NCI-H345 treated with DMSO at 0.1 percent for 48 hours (cell line): ENCODE measurements at regions not wholly inside any gene's neighbourhood (a gene's known extent, or its start where the extent isn't known, plus 50 kb on each side); places are given as distances from the start of the nearest gene placed in this dataset.
"Not testable (repeated sequence)": the region's sequence is repeated elsewhere in the genome, so short reads cannot be mapped to it uniquely, and the experiment has no call there.

ENCODE experiments used
- DNase-seq: peaks from one replicate; lab custom pipeline; 2025; ENCODE audit not compliant: unreplicated experiment; lab: John Stamatoyannopoulos, UW

DNA sequence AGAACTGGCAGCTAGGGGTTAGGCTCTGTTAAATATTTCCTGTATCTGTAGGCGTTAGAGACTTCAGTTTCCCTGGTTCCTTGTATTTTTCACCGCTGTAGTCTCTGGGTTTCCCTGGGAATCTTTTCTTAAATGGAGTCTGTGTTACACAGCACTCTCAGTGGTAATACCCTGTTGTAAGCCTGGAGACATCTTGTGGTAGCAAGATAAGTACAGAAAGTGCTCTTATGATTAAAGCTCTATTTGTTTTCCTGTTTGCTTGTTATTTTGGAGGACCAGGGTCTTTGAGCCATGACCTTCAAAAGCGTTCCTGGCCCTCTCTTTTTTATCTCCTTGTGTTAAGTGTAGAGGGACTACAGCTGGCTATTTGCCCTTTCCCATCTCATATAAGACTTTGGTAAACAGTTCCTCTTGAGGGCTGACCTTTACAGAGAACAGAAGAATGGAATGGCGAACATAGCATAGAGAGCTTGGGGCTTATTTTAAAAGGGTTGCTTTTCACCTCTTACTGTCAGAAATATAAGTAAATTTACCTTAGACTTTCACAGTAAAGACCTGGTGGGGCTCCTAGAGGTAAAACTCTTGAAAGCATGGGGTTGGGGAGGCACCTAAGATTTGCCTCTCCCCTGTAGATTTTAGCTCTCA, 782.5 kb downstream of the FAT4 start:
- no peak for DNase-seq

DNA sequence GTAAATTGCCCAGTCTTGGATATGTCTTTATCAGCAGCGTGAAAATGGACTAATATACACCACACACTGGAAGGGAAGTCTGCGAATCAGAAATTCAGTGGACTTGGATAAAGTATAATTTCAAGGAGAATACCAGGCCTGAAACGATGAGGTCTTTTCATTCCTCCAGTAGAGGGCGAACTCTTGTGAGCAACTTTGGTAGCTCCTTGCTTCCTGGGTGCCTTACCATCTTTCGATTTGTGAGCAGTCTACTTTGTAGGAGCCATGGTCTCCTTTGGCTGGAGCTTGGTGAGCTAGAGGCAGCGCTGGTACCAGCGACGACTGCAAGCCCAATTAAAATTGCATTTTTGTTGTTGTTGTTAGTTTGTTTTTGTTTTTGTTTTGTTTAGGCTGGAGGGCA, 791.9 kb downstream of the FAT4 start:
- no peak for DNase-seq

- no peak for DNase-seq
Measured at GRCh38 chr4:126109836-126110235, 795.1 kb downstream of the FAT4 start.

- DNase-seq = no peak
Measured at GRCh38 chr4:126113058-126113457, 798.3 kb downstream of the FAT4 start.

DNA sequence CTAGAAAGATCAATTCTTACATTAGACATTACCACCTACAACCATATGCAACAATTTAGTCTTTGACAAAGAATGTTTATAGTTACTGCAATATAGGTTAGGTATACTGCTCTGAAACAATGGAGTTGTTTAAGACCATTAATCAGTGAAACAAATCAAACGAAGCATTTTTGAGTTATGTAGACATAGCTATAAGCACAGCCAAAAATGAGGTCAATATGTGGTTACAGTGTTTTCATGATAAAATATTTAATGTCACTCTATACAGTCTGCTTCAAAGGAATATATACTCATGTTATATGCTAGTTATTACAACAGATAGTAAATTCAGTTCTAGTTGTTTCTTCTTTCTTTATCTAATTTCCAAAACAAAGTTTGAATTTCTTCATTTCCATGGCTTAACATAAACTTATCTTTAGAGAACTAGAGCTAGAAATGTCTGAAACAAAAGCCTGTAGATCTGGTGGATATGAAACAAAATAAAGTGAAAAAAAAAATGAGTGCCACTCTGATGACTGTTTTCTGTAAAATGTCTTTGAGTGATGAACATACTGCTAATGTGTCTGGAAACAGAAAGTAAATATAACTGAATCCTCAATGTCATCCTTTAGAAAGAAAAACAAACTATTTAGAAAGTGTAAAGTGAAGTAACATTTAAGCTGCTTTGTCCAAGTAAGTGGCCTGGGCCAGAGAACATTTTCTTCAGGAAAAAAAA, 809.0 kb downstream of the FAT4 start:
- DNase-seq = no peak

DNA sequence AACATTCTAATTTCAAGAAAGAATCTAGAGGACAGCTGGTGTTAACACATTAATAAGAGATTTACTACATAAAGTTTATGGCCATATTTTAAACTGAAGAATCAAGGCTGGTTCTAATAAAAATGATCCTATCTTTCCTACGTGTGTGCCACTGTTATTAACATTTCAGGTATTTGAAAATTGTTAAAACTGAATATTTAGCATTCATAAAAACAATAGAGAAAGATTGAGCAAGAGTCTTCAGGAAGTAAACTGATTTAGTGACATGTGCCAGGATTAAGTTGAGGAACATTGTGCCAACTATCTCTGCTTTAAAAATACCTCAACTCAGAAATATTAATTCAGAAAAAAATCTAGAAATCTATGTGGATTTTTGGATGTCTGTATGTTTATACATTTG, 810.1 kb downstream of the FAT4 start:
- no peak for DNase-seq

DNA sequence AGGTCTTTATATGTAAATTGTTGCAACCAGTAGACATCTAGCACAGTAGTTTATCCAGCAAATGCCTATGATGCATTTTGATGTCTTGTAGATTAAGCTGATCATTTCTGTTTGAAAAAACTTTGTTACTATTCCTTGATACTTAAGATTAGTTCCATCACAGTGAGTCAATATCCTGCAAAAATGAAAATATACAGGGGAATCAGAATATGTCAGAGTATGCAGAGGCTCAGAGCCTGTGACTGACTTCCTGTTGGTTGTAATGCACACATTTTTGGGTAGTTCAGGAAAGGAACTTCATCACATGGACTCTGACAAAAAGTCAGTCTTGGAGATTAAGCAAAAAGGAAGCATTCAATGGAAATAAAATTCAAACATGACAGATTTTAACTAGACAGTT, 815.5 kb downstream of the FAT4 start:
- DNase-seq = no peak

GRCh38 chr4:126136922-126137781, 822.4 kb downstream of the FAT4 start:
- no peak for DNase-seq

DNA sequence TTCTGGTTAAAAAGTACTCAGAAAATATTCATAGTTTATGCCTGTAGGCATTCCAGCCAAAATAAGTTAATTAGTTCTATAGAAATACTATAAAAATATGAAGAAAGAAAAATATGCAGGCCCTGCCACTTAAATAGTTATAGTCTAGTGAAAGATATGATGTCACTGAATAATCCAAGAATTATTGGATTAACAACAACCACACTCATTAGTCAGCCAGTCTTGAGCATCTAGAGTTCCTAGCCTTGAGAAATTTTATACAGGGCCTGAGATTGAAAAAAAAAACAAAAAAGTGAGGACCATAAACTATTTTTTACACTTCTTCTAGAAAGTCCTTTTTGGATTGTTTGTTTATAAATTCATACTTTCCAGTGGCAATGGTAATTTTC, 823.0 kb downstream of the FAT4 start:
- DNase-seq = no peak

DNA sequence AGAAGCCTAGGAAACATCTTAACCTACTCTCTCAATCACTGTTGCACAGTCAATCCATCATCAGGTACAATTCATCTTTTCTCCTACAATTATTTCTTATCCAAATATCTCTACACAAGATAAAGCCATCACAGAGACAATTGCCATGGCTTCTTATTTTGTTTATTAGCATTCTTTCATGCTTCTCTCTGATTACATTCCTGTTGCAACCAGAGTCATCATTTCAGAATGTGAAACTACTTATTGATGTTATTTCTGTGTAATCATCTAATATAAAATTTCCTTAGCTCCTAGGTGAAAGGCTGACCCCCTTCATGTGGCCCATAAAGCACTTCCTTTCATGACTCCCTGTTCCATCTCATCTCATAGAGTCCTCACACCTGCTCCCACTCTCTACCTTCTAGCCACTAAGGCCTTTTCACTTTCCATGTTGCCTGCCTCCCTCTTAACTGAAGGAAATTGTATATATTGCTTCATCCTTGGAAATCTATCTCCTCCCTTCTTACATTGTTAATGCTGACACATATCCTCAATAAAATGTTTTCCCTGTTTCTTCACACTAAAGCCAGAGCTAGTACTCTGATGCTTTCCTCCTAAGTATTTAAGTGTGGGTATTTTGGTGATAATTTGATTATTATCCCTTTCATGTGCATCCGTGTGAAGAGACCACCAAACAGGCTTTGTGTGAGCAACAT, 829.9 kb downstream of the FAT4 start:
- no peak for DNase-seq

DNA sequence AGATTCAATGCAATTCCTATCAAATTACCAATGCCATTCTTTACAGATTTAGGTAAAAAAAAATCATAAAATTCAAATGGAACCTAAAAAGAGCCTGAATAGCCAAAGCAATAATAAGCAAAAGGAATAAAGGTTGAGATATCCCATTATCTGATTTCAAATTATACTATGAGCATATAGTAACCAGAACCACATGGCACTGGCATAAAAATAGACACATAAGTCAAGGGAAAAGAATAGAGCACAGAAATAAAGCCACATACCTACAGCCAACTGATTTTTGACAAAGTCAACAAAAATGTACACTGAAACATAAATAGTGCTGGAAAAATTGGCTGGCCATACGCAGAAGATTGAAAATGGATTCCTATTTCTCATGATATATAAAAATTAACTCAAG, 853.7 kb downstream of the FAT4 start:
- DNase-seq = no peak

DNA sequence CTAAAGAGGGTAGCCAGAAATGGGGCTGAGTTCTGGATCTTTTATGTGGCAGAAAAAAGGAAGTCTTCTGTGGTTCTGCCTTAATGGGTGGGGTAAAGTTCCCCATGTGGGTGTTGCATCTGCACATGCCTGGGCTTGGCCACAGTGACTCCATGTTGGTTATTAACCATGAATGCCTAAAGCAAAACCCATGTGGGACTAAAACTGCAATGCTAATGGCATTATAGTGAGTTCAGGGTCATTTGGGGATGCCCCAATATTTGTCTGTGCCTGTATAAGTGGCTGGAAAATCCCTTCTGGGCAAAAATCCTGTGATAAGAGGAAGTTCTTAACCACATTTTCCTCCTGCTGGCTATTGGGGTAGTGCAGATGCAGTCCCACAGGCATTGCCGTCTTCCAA, 857.4 kb downstream of the FAT4 start:
- no peak for DNase-seq

DNA sequence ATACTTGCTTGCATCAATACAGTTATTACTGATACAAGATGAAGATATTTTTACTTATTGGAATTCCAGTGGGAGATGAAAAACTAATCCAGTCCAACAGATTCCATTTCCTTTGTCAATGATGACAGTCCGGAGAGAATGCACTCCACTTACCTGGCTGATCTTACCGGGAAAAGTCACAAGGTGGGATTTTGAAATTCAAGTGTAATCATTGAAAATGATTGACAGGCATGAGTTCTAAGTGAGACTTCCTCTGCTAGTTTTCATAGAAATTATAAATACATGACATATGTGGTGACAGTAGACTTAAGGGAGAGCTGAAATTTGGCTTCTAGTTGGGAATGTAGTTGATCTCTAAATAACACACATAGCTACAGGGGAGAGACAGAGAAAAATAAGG, 859.9 kb downstream of the FAT4 start:
- DNase-seq = no peak

GRCh38 chr4:126180642-126181041, 865.9 kb downstream of the FAT4 start:
- no peak for DNase-seq

GRCh38 chr4:126182336-126182735, 867.6 kb downstream of the FAT4 start:
- no peak for DNase-seq

DNA sequence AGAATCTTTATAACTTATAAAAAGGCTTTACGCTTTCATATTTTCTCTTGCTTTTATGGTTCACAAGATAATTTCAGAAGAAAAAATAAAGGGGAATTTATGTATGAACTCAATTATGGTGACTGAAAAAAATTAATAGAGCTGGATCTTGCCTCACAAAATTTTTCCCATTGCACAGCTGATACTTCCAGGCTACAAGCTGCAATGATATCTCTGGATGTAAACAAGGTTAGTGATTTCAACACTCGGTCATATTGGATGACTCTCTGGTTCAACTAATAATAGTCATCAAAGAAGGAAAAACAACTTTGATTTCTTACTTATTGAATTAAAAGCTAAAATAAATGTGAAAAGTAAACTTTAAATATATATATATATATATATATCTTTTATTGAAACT, 868.0 kb downstream of the FAT4 start:
- no peak for DNase-seq

GRCh38 chr4:126183206-126183605, 868.5 kb downstream of the FAT4 start:
- no peak for DNase-seq

- DNase-seq = no peak
Measured at GRCh38 chr4:126191536-126191935, 876.8 kb downstream of the FAT4 start.

- DNase-seq = no peak
Measured at GRCh38 chr4:126192506-126192905, 877.8 kb downstream of the FAT4 start.

DNA sequence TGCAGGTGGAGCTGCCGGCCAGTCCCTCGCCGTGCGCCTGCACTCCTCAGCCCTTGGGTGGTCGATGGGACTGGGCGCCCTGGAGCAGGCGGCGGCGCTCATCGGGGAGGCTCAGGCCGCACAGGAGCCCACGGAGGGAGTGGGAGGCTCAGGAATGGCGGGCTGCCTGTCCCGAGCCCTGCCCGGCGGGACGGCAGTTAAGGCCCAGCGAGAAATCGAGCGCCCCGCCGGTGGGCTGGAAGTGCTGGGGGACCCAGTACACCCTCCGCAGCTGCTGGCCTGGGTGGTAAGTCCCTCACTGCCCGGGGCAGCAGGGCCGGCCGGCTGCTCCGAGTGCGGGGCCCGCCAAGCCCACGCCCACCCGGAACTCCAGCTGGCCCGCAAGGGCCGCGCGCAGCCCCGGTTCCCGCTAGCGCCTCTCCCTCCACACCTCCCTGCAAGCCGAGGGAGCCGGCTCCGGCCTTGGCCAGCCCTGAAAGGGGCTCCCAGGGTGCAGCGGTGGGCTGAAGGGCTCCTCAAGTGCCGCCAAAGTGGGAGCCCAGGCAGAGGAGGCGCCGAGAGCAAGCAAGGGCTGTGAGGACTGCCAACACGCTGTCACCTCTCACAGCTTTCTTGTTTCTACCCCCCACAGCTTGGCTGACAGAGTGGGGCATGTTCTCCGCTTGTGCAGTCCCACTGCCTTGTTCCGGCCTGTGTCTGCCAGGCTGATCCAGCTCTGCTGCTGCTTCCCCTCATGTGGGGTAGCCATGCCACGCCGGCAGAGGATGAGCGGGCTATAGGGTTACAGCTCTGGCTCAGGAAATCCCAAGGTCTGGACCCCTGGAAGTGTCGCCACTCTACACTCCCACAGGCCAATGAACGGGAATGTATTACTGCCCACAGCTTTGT, 886.7 kb downstream of the FAT4 start:
- DNase-seq = not testable (repeated sequence)
